SK-N-SH (cell line): ENCODE measurements at regions not wholly inside any gene's neighbourhood (a gene's known extent, or its start where the extent isn't known, plus 50 kb on each side); places are given as distances from the start of the nearest gene placed in this dataset.

ENCODE experiments used
- CTCF ChIA-PET: fragments of 300-600, 350-600 bp; formaldehyde crosslinking; extraction: SDS; loops from one replicate; lab custom pipeline; 2021; lab: Yijun Ruan, JAX
- POLR2A ChIA-PET: fragments of 350-600 bp; sonication (Branson Sonifier 250); formaldehyde crosslinking; extraction: SDS; loops from one replicate; lab custom pipeline; 2020; ENCODE audit warnings: antibody characterized with exemption, inconsistent platforms; lab: Yijun Ruan, JAX
- DNase-seq: peaks from one replicate; pipeline ENCODE4 v3.0.0; 2012
- H2AFZ ChIP-seq: fragments of 200-600 bp; sonication (generic); 2 replicates; pipeline ENCODE4 v1.8.1; 2016; ENCODE audit warnings: antibody characterized with exemption, mild to moderate bottlenecking, low read depth
- H3F3A ChIP-seq: fragments of 200-600 bp; sonication (generic); replicated peaks from 2 replicates; pipeline ENCODE3; 2016; ENCODE audit warnings: antibody characterized with exemption, mild to moderate bottlenecking; ENCODE audit not compliant: insufficient read depth
- H3K27ac ChIP-seq, 2 experiments: fragments of 200-500 bp in 1 of 2; fragments of 200-600 bp in 1 of 2; sonication (Bioruptor generic) in 1 of 2; sonication (generic), shearing (Covaris generic) in 1 of 2; 2 replicates each; pipeline versions ENCODE4 v1.5.1 to v1.6.1; 2014 to 2016; ENCODE audit warnings: low read depth in 2 of 2, inconsistent platforms in 1 of 2, low read length in 1 of 2, mild to moderate bottlenecking in 1 of 2, mixed read lengths in 1 of 2
- H3K27me3 ChIP-seq: fragments of 200-600 bp; sonication (generic), shearing (Covaris generic); 2 replicates; pipeline ENCODE4 v1.6.1; 2016; ENCODE audit warnings: mixed run types; ENCODE audit not compliant: insufficient read depth
- H3K36me3 ChIP-seq, 2 experiments: fragments of 200-500 bp in 1 of 2; fragments of 200-600 bp in 1 of 2; sonication (Bioruptor generic) in 1 of 2; sonication (generic) in 1 of 2; replicated peaks in 1 of 2; 2 replicates each; pipeline versions ENCODE3 to v1.5.1; 2014 to 2016; ENCODE audit warnings: low read length in 1 of 2, mild to moderate bottlenecking in 1 of 2; ENCODE audit not compliant: insufficient read depth in 2 of 2, control insufficient read depth in 1 of 2
- H3K4me1 ChIP-seq, 2 experiments: fragments of 200-500 bp in 1 of 2; fragments of 200-600 bp in 1 of 2; sonication (Bioruptor generic) in 1 of 2; sonication (generic), shearing (Covaris generic) in 1 of 2; 2 replicates each; pipeline versions ENCODE4 v1.5.1 to v1.6.1; 2014 to 2016; ENCODE audit warnings: low read depth in 1 of 2, low read length in 1 of 2, mixed run types in 1 of 2; ENCODE audit not compliant: insufficient read depth in 2 of 2, control insufficient read depth in 1 of 2
- H3K4me2 ChIP-seq: fragments of 200-600 bp; sonication (generic), shearing (Covaris generic); 2 replicates; pipeline ENCODE4 v1.6.1; 2017; ENCODE audit warnings: mixed run types
- H3K4me3 ChIP-seq, 2 experiments: fragments of 200-500 bp in 1 of 2; fragments of 200-600 bp in 1 of 2; sonication (Bioruptor generic) in 1 of 2; sonication (generic), shearing (Covaris generic) in 1 of 2; 2 replicates each; pipeline versions ENCODE4 v1.5.1 to v1.8.1; 2014 to 2016; ENCODE audit warnings: low read depth in 2 of 2, inconsistent platforms in 1 of 2, low read length in 1 of 2, mild to moderate bottlenecking in 1 of 2, mixed read lengths in 1 of 2, moderate library complexity in 1 of 2
- H3K79me2 ChIP-seq: fragments of 200-600 bp; sonication (generic); 2 replicates; pipeline ENCODE4 v1.8.1; 2017; ENCODE audit warnings: mild to moderate bottlenecking; ENCODE audit not compliant: insufficient read depth
- H3K9ac ChIP-seq: fragments of 200-600 bp; sonication (generic); 2 replicates; pipeline ENCODE4 v1.6.1; 2017; ENCODE audit warnings: mixed run types
- H3K9me2 ChIP-seq: fragments of 200-600 bp; sonication (generic); 2 replicates; pipeline ENCODE4 v1.6.1; 2017; ENCODE audit warnings: mixed run types
- H3K9me3 ChIP-seq: fragments of 200-600 bp; sonication (generic); 2 replicates; pipeline ENCODE4 v1.6.1; 2017; ENCODE audit warnings: mixed run types, mild to moderate bottlenecking, moderate library complexity
- H4K20me1 ChIP-seq: fragments of 200-600 bp; sonication (generic); 2 replicates; pipeline ENCODE4 v1.6.1; 2017; ENCODE audit warnings: mild to moderate bottlenecking, mixed run types; ENCODE audit not compliant: insufficient read depth
- CHD2 ChIP-seq: fragments of 150-350 bp; IDR thresholded peaks from 2 replicates; pipeline ENCODE4 v1.6.1; 2018; ENCODE audit warnings: low read length; ENCODE audit not compliant: partially characterized antibody
- CTCF ChIP-seq: fragments of 200-600 bp; sonication (generic); IDR thresholded peaks from 2 replicates; pipeline ENCODE4 v1.6.1; 2017; ENCODE audit warnings: antibody characterized with exemption, mild to moderate bottlenecking, moderate library complexity
- FOSL2 ChIP-seq: IDR thresholded peaks from 2 replicates; pipeline ENCODE4 v1.4.0; 2012; ENCODE audit warnings: low read depth, mild to moderate bottlenecking, moderate library complexity, borderline replicate concordance
- GABPA ChIP-seq: IDR thresholded peaks from 2 replicates; pipeline ENCODE4 v1.4.0; 2012; ENCODE audit warnings: low read depth, mild to moderate bottlenecking
- MXI1 ChIP-seq: IDR thresholded peaks from 2 replicates; pipeline ENCODE4 v1.6.1; 2012; ENCODE audit warnings: mild to moderate bottlenecking, low read depth, low read length, improper control_type of control experiment
- NFIC ChIP-seq: IDR thresholded peaks from 2 replicates; pipeline ENCODE4 v1.4.0; 2012; ENCODE audit warnings: borderline replicate concordance
- NRF1 ChIP-seq: IDR thresholded peaks from 2 replicates; pipeline ENCODE4 v1.6.1; 2012; ENCODE audit warnings: low read depth, mild to moderate bottlenecking, low read length
- PBX3 ChIP-seq: IDR thresholded peaks from 2 replicates; pipeline ENCODE4; 2012
- REST ChIP-seq: IDR thresholded peaks from 2 replicates; pipeline ENCODE4 v1.6.1; 2012; ENCODE audit warnings: mild to moderate bottlenecking, low read depth, low read length, moderate library complexity
- SIN3A ChIP-seq: IDR thresholded peaks from 2 replicates; pipeline ENCODE4 v1.6.1; 2012; ENCODE audit warnings: low read depth, mild to moderate bottlenecking, low read length, moderate library complexity, borderline replicate concordance
- SMC3 ChIP-seq: IDR thresholded peaks from 2 replicates; pipeline ENCODE4 v1.6.1; 2012; ENCODE audit warnings: low read depth, low read length, improper control_type of control experiment
- USF1 ChIP-seq: IDR thresholded peaks from 2 replicates; pipeline ENCODE4 v1.4.0; 2012; ENCODE audit warnings: low read depth, borderline replicate concordance
- WGBS: methylation state at CpG from one replicate; pipeline ENCODE4 v1.1.6; 2017; ENCODE audit warnings: low lambda C conversion rate; 5-methylcytosine and 5-hydroxymethylcytosine counted together

- no peaks in the 10 kb centered on the region for H3K36me3 ChIP-seq
- no peaks in the 10 kb centered on the region for H4K20me1 ChIP-seq
- H3K4me3 ChIP-seq, result no peak overlapping the region
- DNase-seq, result no peak
- no peak overlapping the region for H2AFZ ChIP-seq
- H3K9me3 ChIP-seq, result no peaks in the 10 kb centered on the region
- TF ChIP-seq GABPA, result no peak
- TF ChIP-seq SMC3, result no peak
- no peak for TF ChIP-seq REST
- TF ChIP-seq FOSL2, result no peak
- no peak for TF ChIP-seq CHD2
- no peak for TF ChIP-seq PBX3
- TF ChIP-seq USF1, result no peak
- TF ChIP-seq CTCF, result no peak
- no peak for TF ChIP-seq SIN3A
- TF ChIP-seq NFIC, result no peak
- no peak for TF ChIP-seq NRF1
- TF ChIP-seq MXI1, result no peak
- WGBS, result 80% methylated on average over 5 of the region's 5 CpGs
- peaks cover 0 to 6% of the 10 kb centered on the region in 2 experiments; a peak in 1 of 4 replicates for H3K4me1 ChIP-seq
- H3K27ac ChIP-seq, result no peak overlapping the region
- ChIA-PET POLR2A (no interaction called here), CTCF (interaction anchor here (0.8 to 4.1 kb wide), 7 partner anchors 9 to 221 kb away, joined by 3 to 22 read pairs (median 4); no protein-coding TSS in a partner anchor)
- H3K79me2 ChIP-seq, result no peaks in the 10 kb centered on the region
- no peaks in the 10 kb centered on the region for H3K27me3 ChIP-seq
- no peak overlapping the region for H3K9ac ChIP-seq
- no peak overlapping the region for H3K4me2 ChIP-seq
- no peaks in the 10 kb centered on the region for H3K9me2 ChIP-seq
- no peaks in the 10 kb centered on the region for H3F3A ChIP-seq
Observed at GRCh38 chr2:43006834-43007543, 214.6 kb upstream of the HAAO start.
